ENCODE measurements at regions not wholly inside any gene's neighbourhood (a gene's known extent, or its start where the extent isn't known, plus 50 kb on each side); places are given as distances from the start of the nearest gene placed in this dataset.

DNA sequence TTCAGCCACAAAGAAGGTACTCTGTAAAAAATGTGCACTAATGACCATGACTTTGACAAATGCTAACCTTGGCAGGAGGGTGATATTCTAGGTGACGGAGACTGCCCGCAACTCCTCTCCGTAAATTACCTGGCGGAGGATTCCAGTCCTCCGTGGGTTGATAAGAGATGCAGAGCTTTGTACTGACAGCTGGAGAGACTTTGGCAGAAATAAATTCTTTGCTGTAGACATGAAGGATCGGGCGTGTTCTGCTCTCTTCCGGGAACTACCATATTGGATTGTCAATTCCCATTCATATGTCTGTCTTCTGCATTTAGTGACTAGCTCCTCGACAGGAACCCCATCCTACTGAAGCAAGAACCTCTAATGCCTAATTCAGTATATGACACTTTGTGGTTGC, 158.3 kb upstream of the KAZN start:
- no peak for DNase-seq (ENCODE audit: low read depth in 2 of 2)

DNA sequence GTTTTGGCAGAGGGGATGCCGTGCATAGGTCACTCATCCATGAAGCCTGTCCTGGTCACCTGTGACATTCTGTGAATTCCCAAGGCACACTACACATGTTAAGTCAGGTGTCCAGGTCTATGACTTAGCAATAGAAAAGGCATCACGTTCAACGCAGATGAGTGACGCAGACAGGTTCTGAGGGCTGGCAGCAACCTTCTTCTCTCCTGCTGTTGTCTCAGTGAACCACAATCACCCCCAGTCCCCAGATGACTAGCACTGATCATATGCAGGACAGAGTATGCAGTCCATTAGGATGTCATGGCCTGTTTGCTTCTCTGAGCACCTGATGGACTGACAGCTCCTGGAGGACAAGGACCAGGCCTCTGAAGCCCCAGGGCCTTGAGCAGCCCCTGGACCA, 157.8 kb upstream of the KAZN start:
- DNase-seq (ENCODE audit: low read depth in 2 of 2): no peak

DNA sequence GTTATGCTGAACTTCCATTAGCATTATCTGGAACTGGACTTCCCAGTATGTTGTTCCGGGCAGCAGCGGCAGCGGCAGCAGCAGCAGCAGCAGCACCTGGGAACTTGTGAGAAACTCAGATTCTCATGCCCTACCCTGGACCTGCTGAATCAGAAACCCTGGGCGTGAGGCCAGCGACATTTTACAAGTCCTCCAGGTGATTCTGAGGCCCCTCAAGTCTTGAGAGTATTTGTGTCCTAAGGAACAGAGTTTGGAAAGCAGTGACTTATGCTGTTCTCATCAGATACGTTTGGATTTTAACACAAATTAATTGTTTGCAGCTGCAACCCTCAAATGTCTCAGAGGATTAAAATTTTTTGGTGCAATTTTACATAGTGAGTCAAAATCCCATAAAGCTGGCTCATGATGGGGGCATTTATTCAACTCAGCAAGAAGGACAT, 157.2 kb upstream of the KAZN start:
- DNase-seq (ENCODE audit: low read depth in 2 of 2): no peak

DNA sequence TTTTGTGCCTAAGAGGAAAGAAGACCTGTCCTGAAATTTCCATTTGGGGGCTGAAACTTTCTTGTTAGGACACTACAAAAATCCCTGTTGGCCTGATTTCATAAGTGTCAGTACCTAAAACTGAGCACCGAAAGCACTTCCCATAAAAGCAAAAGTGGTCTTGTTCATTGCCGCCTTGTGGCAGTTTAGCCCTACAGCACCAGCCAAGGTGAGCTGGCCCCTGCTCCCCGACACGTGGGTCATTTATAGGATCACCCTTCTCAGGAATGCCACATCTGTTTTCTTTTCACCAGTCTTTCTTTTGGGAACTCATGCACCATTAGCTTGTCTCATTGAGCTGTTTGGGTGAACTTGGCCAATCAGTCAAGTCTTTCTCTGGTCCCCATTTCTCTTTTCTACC, 155.8 kb upstream of the KAZN start:
- DNase-seq (ENCODE audit: low read depth in 2 of 2): no peak

- DNase-seq (ENCODE audit: low read depth in 2 of 2): no peak
Observed at GRCh38 chr1:14443164-14443787, 155.2 kb upstream of the KAZN start.

- DNase-seq (ENCODE audit: low read depth in 2 of 2): no peak
Observed at GRCh38 chr1:14451217-14451616, 147.3 kb upstream of the KAZN start.

- DNase-seq (ENCODE audit: low read depth in 2 of 2): no peak
Observed at GRCh38 chr1:14452551-14452950, 145.9 kb upstream of the KAZN start.

DNA sequence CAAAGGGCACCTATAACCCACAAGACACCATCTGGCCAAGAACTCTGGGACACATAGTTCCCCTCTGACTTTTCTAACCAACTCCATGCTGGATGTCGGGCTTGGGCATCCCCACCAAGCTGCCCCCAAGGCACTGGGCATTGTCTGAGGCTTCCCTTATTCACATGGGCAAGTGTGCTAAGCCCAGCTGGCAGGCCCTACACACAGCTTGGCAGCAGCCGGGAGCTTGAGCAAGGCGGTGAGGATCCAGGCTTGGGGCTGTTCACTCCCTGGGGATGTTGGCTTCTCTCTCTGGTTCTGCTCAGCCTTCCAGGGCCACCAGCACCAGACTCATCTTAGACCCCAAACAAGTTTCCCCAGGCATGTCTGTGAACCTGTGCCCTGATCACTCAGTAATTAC, 138.3 kb upstream of the KAZN start:
- DNase-seq (ENCODE audit: low read depth in 2 of 2): no peak

DNA sequence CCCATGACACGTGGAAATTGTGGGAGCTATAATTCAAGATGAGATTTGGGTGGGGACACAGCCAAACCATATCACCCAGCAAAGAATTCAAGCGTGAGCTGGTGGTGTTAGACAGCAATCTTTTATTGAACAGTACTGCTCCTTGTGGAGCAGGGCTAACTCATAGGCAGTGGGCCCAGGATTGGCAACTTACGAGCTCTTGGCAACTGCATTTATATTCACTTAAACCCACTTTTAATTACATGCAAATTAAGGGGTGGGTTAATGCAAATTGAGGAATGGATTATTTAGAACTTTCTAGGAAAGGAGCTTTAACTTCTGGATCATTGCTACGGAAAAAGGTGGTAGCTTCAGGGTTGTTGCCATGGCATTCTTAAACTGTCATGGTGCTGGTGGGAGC, 135.6 kb upstream of the KAZN start:
- DNase-seq (ENCODE audit: low read depth in 2 of 2): no peak

DNA sequence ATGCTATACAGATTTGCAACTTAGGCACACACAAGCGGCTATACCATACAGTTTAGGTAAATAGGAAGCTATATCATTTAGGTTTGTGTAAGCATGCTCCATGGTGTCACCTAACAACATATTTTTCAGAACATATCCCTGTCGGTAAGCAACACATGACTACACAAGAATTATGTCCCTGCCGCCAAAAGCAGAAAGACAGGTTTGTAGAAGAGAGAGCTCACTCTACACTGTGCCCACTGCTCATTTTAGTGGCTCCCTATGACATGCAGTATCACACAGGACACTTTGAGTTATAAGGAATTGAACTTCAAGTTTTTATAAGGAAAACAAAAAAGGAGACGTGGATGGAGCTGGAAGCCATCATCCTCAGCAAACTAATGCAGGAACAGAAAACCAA, 132.5 kb upstream of the KAZN start:
- no peak for DNase-seq (ENCODE audit: low read depth in 2 of 2)

DNA sequence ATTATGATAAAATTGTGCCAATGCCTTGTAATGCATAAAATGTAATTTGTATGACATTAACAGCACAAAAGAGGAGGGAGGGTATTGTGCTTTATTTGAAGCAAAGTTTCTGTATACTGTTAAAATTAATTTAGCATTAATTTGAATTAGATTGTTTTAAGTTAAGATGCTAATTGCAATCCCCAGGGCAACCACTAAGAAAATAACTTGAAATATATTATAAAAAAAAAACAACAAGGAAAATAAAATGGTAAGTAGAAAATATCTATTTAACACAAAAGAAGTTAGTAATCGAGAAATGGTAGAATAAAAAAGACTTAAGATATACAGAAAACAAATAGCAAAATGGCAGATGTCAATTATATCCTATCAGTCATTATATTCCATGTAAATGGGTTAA, 131.4 kb upstream of the KAZN start:
- no peak for DNase-seq (ENCODE audit: low read depth in 2 of 2)

DNA sequence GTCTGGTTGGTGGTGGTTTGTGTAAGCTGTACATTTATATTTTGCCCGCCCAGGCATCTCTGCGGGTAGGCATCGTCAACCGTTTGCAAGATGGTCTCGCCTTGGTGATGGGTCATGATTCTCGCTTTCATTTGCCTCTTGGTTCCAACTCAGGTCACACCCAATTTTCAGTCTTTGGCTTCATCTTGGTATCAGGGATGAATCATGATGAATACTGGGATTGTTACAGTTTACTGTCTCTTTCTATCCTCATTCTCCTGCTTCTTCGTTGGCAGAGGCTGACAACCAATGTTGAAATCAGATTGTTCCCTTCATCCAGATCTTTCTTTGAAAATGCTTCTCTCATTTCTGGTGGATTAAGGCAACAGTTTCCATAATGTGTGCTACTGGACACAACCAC, 129.7 kb upstream of the KAZN start:
- DNase-seq (ENCODE audit: low read depth in 2 of 2): no peak

DNA sequence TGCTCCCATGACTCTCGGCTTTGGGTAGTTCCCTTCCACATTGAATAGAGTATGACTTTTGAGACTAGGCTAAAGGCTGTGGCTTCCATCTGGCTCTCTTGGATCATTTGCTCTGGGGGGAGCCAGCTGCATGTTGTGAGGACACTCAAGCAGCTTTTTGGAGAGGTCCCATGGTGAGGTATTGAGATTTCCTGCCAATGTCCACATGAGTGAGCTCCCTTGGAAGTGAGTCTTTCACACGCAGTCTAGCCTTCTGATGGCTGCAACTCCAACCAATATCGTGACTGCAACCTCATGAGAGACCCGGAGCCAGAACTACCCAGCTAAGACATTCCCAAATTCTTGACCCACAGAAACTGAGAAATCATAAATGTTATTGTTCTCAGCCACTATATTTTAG, 127.7 kb upstream of the KAZN start:
- DNase-seq (ENCODE audit: low read depth in 2 of 2): no peak

GRCh38 chr1:14474856-14475255, 123.6 kb upstream of the KAZN start:
- DNase-seq (ENCODE audit: low read depth in 2 of 2): no peak

DNA sequence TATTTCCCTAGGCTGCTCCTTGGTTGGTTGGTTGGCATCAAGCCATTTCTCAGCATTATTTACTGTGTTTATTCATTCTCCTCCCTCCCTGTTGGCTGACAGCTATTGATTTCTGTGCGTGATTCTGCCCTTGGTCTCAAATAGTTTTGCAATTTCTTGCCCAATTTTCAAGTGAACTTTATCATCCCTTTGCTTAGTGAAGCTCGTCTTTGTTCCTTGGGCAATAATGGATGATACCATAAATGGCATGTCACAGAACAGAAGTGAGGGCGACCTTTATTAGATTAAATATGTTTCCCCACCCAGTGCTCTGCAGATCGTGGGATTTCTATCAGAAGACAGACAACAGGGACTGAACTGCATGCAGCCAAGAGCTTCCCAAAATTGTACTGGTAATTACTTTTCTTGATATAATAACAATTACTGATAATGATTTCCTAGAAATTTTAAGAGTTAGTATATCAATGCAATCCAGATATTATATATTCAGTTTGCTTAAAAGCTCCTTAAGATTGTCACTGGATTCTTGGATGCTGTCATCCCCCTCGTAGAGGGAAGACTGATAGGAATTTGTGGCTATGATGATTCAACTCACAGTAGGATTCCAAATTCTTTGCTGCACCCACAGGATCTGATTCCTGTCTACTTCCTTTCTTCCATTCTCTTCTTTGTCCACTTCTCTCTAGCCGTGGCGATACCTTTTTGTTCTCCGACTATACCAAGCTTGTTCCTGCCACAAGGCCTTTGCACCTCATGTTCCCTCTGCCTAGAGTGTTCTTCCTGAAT, 122.1 kb upstream of the KAZN start:
- no peak for DNase-seq (ENCODE audit: low read depth in 2 of 2)

DNA sequence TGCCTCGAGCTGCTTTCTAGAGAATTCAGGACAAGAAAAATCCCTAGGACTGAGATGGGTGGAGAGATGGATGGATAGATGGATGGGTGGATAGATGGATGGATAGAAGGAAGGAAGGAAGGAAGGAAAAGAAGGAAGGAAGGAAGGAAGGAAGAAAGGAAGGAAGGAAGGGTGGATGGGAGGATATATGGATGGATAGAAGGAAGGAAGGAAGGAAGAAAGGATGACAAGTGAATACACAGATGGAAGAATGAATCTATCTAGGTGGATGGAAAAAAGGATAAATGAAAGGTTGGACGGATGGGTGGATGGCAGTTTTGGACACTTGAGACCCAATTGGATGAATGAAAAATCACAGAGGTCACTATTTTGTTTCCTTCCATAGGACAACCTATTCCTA, 120.4 kb upstream of the KAZN start:
- DNase-seq (ENCODE audit: low read depth in 2 of 2): no peak

GRCh38 chr1:14479865-14480264, 118.6 kb upstream of the KAZN start:
- DNase-seq (ENCODE audit: low read depth in 2 of 2): no peak

DNA sequence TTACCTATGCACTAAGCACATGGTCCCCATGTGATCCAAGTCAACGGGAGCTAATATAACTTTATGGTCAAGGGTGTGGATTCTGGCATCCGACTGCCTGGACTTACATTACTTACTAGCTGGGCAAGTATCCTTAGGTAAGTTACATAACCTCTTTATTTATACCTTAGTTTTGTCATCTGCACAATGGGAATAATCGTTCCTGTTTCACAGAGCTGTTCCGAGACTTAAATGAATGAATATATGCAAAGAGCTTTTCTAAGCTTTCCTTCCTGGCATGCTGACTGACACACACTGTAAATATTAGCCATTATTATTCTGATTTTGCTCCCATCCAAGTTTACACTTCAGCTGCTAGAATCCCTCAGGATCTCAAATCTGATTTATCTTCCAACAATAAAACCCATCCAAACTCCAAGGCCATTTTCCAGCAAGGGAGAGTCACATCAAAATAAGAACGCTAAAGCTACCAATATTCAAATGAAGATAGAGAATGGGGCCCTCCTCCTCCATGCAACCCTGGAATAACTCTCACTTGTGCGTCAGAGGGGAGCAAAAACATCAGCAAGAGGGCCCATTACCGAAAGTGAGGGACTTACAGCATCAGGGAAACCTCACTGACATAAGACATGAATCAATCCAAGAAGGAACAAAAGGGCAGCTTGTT, 115.6 kb upstream of the KAZN start:
- DNase-seq (ENCODE audit: low read depth in 2 of 2): no peak

DNA sequence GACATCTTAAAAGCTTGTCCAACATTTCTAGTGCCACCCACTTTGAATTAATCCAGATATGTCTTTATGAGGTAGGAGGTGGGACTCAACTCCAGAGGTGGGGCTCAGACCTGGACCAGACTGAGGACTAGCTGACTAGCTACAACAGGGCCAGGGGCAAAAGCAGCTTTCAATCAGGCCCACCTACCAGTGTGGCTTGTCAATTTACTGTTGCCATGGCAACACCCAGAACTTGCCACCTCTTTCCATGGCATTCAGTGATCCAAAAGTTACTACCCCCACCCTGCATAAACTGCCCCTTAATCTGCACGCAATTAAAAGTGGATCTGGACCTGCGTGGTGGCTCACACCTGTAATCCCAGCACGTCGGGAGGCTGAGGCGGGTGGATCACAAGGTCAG, 113.2 kb upstream of the KAZN start:
- DNase-seq (ENCODE audit: low read depth in 2 of 2): no peak

GRCh38 chr1:14486401-14487201, 111.9 kb upstream of the KAZN start:
- DNase-seq (ENCODE audit: low read depth in 2 of 2): no peak

DNA sequence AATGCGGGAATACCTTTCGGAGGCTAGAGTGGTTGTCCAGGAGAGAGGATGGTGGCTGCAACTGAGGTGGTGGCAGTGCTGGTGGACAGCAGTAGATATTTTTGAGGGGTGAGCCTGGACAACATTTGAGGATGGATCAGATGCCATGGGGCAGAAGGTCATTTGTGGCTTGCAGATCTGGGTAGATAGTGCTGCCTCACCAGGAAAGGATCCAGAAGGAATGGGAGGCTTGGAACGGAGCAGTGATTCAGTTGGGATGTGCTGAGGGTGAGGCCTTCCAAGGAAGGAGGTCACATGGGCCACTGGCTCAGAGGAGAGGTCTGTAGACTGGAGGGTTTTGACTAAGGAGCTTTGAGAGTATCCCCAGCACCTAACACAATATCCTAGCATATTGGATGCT, 110.8 kb upstream of the KAZN start:
- no peak for DNase-seq (ENCODE audit: low read depth in 2 of 2)

DNA sequence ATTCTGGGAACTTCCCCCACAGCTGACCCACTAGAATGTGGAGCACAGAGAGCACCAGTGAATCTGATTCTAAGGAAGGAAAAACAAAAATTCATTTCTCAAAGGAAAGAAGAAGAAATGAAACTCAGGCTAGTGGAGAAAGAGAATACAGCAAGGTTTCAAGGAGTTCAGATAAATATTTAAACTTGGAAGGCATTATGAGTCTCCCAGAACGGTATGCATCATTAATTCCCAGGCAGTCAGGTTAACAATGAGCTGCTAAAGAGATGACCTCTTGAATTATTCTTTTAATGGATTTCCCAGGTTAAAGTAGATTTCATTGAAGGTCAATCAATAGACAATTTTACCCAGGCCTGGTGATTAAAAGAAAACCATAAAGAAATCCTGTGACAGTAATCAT, 103.6 kb upstream of the KAZN start:
- no peak for DNase-seq (ENCODE audit: low read depth in 2 of 2)
